Thymus (tissue), 11 donors: ENCODE measurements at regions not wholly inside any gene's neighbourhood (a gene's known extent, or its start where the extent isn't known, plus 50 kb on each side); places are given as distances from the start of the nearest gene placed in this dataset.

Experiments
- DNase-seq, 9 donors: peaks; one replicate each; pipeline ENCODE4 v3.0.0-alpha.2; 2013; ENCODE audit warnings: low spot score in 9 of 9, low read depth in 6 of 9, missing footprints in 1 of 9
- H3K27ac ChIP-seq, 2 donors: one replicate each; pipeline ENCODE4 v1.5.1; 2013; ENCODE audit warnings: control low read depth in 1 of 2, low read depth in 1 of 2, low read length in 1 of 2, mild to moderate bottlenecking in 1 of 2, moderate library complexity in 1 of 2
- H3K27me3 ChIP-seq, 2 donors: one replicate each; pipeline ENCODE4 v1.5.1; 2013; ENCODE audit warnings: low read length in 1 of 2; ENCODE audit not compliant: control insufficient read depth in 2 of 2, insufficient read depth in 1 of 2
- H3K36me3 ChIP-seq, 2 donors: one replicate each; pipeline ENCODE4 v1.5.1; 2013; ENCODE audit warnings: low read length in 1 of 2, mild to moderate bottlenecking in 1 of 2, moderate library complexity in 1 of 2; ENCODE audit not compliant: control insufficient read depth in 2 of 2, insufficient read depth in 2 of 2
- H3K4me1 ChIP-seq, 2 donors: one replicate each; pipeline ENCODE4 v1.5.1; 2013; ENCODE audit warnings: low read length in 2 of 2; ENCODE audit not compliant: control insufficient read depth in 2 of 2, insufficient read depth in 2 of 2
- H3K4me3 ChIP-seq, 2 donors: one replicate each; pipeline ENCODE4 v1.5.1; 2013; ENCODE audit warnings: low read length in 2 of 2, control low read depth in 1 of 2, mild to moderate bottlenecking in 1 of 2
- H3K9me3 ChIP-seq, 2 donors: one replicate each; pipeline ENCODE4 v1.5.1; 2013; ENCODE audit warnings: low read length in 1 of 2, mild to moderate bottlenecking in 1 of 2; ENCODE audit not compliant: control insufficient read depth in 2 of 2, insufficient read depth in 1 of 2
- WGBS: extraction: QIAGEN DNeasy Blood & Tissue Kit; methylation state at CpG from one replicate; pipeline ENCODE4 v1.1.7; 2013; 5-methylcytosine and 5-hydroxymethylcytosine counted together
- donor health status: healthy.

DNA sequence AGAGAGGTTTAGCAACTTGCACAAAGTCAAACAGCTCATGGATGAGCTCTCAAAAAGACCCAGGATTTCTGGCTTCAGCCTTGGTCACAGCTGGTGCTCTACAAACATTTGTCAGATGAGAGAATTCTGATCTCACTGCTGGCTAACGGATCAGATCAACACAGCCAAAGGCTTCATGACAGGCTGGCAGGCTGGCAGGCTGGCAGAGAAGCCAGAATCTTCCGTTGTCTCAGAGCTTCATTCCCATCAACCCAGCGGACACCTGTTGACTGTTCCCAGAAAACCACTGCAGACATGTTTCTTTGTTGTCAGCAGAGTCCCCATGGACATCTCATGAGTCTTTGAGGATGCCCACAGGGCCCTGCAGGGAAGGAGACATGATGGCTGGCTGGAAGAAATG, 303.8 kb upstream of the ASIC2 start:
- 88% methylated on average over 3 of the region's 3 CpGs for whole genome bisulfite sequencing
- DNase-seq = no peak
- H3K4me1 ChIP-seq = no peaks in the 10 kb centered on the region
- no peak overlapping the region for H3K27ac ChIP-seq
- no peaks in the 10 kb centered on the region for H3K36me3 ChIP-seq
- no peak overlapping the region for H3K4me3 ChIP-seq
- H3K9me3 ChIP-seq = no peaks in the 10 kb centered on the region
- no peaks in the 10 kb centered on the region for H3K27me3 ChIP-seq

DNA sequence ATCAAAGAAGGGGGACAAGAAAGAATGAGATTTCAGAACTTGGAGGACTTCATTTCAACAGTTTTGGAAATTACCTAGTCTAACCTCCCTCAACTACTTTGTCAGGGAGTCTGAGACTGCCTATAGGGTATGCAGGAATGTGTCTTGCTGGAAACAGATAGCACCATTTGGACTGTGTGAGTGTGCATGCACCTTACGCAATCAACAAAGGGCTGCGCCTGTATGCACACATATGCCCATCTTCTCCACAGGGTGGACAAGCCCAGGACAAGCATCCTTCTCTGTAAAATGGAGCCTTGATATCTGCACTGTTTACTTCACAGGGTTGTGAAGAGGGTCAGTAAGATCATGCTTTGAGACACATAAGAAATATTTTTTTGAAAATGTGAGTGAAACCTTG, 305.7 kb upstream of the ASIC2 start:
- Histone ChIP-seq H3K36me3 (no peaks in the 10 kb centered on the region), H3K4me3 (no peak overlapping the region), H3K4me1 (no peaks in the 10 kb centered on the region), H3K27me3 (no peaks in the 10 kb centered on the region), H3K9me3 (no peaks in the 10 kb centered on the region), H3K27ac (no peak overlapping the region)
- WGBS = over 99% methylated on average over 2 of the region's 2 CpGs
- DNase-seq = no peak

DNA sequence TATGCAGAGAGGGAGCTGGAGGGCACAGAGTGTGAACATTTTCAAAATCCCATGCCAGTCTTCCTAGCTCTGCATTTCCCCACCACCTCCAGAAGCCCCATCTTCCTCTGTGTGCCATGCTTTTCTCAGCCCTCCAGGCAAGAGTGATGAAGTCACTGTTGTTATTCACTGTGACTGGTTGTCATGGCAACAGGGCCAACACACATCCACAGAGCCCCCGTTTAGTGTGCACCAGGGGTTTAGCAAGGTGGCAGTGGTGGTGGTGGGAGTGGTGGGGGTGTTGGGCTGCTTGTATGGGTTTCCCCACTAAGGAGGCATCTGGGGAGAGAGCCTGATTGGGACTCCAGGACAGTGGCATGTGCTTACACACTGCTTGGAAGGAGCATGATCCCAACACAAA, 309.9 kb upstream of the ASIC2 start:
- Histone ChIP-seq H3K4me3 (no peak overlapping the region), H3K27ac (no peak overlapping the region), H3K36me3 (no peaks in the 10 kb centered on the region), H3K27me3 (no peaks in the 10 kb centered on the region), H3K9me3 (no peaks in the 10 kb centered on the region), H3K4me1 (no peaks in the 10 kb centered on the region)
- WGBS = 33% methylated on average over 1 of the region's 1 CpG
- DNase-seq = peak in 1 of 9 donors; percentile 2

DNA sequence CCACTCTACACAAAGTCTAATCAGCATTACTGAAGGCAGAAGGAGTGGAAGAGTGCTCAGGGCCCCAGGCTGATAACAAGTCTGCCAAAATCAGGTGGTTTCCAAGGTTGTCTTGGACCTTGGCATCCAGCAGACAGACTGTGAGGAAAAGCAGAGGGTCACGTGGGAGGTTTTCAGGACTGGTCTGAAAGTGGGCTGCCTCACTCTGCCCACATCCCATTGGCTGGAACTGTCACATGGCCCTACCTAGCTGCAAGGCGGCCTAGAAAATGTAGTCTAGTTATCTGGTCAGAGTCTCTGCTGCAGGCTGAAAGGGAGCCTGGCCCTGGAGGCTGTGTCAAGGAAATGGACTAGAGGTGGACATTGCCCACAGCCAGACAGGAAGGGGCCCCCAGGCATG, 310.7 kb upstream of the ASIC2 start:
- Histone ChIP-seq H3K27ac (no peak overlapping the region), H3K9me3 (no peaks in the 10 kb centered on the region), H3K36me3 (no peaks in the 10 kb centered on the region), H3K4me1 (no peaks in the 10 kb centered on the region), H3K4me3 (no peak overlapping the region), H3K27me3 (no peaks in the 10 kb centered on the region)
- no peak for DNase-seq
- WGBS = 57% methylated on average over 2 of the region's 2 CpGs

DNA sequence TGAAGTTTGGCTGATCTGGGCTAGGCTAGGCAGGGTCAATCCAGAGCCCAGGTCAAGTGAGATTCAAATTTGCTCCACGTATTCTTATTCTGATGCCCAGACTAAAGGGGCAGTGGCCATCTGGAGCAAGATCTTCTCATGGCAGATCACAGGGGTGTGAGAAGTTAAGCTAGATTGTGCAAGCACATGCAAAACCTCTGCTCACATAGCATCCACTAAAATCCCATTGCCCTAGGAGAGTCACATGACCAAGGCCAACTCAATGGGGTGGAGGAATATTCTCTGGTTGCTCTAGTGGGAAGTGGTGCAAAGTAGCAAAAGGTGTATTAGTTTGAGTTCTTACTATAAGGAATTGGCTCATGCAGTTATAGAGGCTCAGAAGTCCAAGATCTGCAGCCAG, 318.4 kb upstream of the ASIC2 start:
- Histone ChIP-seq H3K4me1 (no peaks in the 10 kb centered on the region), H3K9me3 (no peaks in the 10 kb centered on the region), H3K4me3 (no peak overlapping the region), H3K27ac (no peak overlapping the region), H3K27me3 (no peaks in the 10 kb centered on the region), H3K36me3 (no peaks in the 10 kb centered on the region)
- no peak for DNase-seq
- WGBS = 48% methylated on average over 1 of the region's 1 CpG

DNA sequence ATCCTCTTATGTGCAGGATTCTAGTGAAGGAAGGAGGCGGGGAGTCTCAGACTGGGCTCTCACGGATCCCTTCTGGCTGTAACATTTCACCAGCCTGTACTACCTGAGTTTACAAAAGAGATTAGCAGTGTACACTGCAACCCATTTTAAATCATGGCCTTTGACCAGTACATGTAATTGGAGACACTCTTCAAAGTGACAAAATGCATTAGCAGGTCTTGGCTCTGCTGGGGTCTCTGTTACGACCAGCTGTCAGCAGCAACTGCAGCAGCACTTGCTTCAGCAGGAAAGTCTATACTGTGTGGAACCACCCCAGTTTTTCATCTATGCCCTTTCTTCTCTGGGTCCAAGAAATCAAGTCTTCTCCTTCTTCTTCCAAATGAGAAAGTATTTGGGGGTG, 322.8 kb upstream of the ASIC2 start:
- Histone ChIP-seq H3K27ac (no peak overlapping the region), H3K4me3 (no peak overlapping the region), H3K4me1 (no peaks in the 10 kb centered on the region), H3K27me3 (no peaks in the 10 kb centered on the region), H3K36me3 (no peaks in the 10 kb centered on the region), H3K9me3 (no peaks in the 10 kb centered on the region)
- no peak for DNase-seq
- 76% methylated on average over 3 of the region's 3 CpGs for WGBS

DNA sequence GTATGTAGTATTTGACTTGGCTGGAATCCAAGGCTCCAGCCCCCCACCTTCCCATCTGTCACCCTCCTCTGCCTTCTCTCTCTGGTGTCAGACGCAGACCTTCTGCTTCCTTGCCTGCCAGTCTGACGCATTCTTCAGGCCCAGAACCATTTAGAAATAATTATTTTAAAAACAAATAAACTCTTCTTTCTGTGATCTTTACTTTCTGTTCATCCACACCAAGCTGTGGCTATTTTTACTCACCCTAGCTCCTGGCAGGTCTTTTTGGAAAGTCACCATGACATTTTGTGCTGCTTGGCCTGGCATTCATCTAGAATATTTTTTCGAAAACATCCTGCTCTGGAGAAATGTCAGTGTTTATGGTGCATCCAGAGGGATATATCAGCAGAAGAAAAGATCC, 330.7 kb upstream of the ASIC2 start:
- no peak for DNase-seq
- 89% methylated on average over 3 of the region's 3 CpGs for WGBS
- no peaks in the 10 kb centered on the region for H3K27me3 ChIP-seq
- no peaks in the 10 kb centered on the region for H3K9me3 ChIP-seq
- H3K4me3 ChIP-seq = no peak overlapping the region
- no peak overlapping the region for H3K27ac ChIP-seq
- H3K4me1 ChIP-seq = no peaks in the 10 kb centered on the region
- no peaks in the 10 kb centered on the region for H3K36me3 ChIP-seq

DNA sequence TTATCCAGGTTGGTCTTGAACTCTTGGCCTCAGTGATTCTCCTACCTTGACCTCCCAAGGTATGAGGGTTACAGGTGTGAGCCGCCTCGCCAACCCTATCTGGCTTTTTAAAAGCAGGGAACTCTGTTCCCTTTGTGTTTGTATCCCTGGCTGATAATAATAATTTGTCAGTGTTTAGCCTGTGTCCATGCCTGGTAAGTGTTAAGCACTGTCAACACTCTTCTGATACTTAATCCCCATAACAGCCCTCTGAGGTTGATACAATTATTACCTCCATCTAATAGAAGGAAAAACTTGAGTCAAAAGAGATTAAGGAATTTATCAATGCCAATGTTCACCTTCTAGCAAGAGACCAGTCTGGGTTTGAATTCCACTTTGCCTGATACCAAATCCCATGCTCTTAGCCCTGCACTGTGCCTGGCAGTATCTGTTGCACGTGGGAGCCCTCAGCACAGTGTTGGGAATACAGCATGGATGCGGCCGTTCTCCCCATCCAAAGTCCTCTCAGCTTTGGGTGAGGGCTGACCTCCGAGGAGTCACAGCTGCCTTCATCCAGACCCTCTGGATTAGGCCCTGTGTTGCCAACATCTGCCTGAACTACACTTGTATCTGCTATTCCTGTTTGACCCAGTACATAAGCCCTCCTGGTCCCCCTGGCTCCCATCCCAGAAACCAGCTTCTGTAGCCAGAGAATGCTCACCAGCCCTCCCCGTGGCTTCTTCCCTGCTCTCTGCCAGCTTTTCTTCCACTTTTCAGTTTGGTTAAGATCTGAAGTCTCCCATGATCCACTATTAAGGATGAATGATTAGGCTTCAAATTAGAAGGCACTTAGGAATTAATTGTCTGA, 335.6 kb upstream of the ASIC2 start:
- Histone ChIP-seq H3K27ac (no peak overlapping the region), H3K9me3 (no peaks in the 10 kb centered on the region), H3K27me3 (no peaks in the 10 kb centered on the region), H3K36me3 (no peaks in the 10 kb centered on the region), H3K4me3 (no peak overlapping the region), H3K4me1 (no peaks in the 10 kb centered on the region)
- 89% methylated on average over 7 of the region's 7 CpGs for WGBS
- DNase-seq = no peak

DNA sequence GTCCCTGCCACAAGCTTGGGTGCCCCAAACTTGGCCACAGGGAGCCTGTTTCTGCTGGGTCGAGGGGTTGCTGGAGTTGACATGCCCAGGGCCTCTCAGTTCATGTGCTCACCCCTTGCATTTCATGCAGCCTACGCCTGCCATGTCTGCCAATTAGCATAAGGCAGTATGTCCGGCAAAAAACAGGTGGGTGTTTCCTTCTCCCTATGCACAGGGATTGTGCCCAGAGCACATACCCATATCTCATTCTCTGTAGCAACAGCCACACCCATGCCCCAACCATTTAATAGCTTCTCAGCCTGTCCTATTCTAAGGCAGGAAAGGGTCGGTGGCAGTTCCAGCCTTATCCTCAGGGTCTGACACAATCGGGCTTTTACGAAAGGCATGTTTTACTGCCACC, 340.4 kb upstream of the ASIC2 start:
- no peaks in the 10 kb centered on the region for H3K9me3 ChIP-seq
- DNase-seq = no peak
- no peaks in the 10 kb centered on the region for H3K27me3 ChIP-seq
- no peak overlapping the region for H3K4me3 ChIP-seq
- H3K36me3 ChIP-seq = no peaks in the 10 kb centered on the region
- 88% methylated on average over 6 of the region's 6 CpGs for WGBS
- no peak overlapping the region for H3K27ac ChIP-seq
- H3K4me1 ChIP-seq = no peaks in the 10 kb centered on the region
